SU-DHL-6 (cell line): ENCODE measurements at regions not wholly inside any gene's neighbourhood (a gene's known extent, or its start where the extent isn't known, plus 50 kb on each side); places are given as distances from the start of the nearest gene placed in this dataset.

ENCODE experiments used
- CTCF ChIP-seq: fragments of 200-600 bp; sonication (generic); IDR thresholded peaks from one replicate; pipeline ENCODE4 v1.5.1; 2017; ENCODE audit warnings: antibody characterized with exemption, mild to moderate bottlenecking, low read length, moderate library complexity; ENCODE audit not compliant: insufficient read depth, poor library complexity, severe bottlenecking
- EZH2phosphoT487 ChIP-seq: fragments of 200-600 bp; sonication (generic), shearing (Covaris generic); conservative IDR thresholded peaks from 2 replicates; pipeline ENCODE4 v1.6.1; 2018; ENCODE audit warnings: mild to moderate bottlenecking, antibody characterized with exemption, low read length, moderate library complexity, mixed read lengths

- TF ChIP-seq CTCF (no peak), EZH2phosphoT487 (no peak)
Observed at GRCh38 chr1:88265606-88266005, 418.5 kb upstream of the PKN2 start.
